GM12872 (cell line): ENCODE measurements at regions not wholly inside any gene's neighbourhood (a gene's known extent, or its start where the extent isn't known, plus 50 kb on each side); places are given as distances from the start of the nearest gene placed in this dataset.

Source experiments
- TF ChIP-seq, protein P1 (sequence below): IDR thresholded peaks from 3 replicates; pipeline ENCODE4 v1.5.1; 2011; ENCODE audit warnings: low read depth, mild to moderate bottlenecking, low read length, moderate library complexity; ENCODE audit not compliant: insufficient read depth

GRCh38 chr14:105993814-105994213 lies 467.4 kb downstream of the TMEM121 start:
- TF ChIP-seq, protein P1, sequence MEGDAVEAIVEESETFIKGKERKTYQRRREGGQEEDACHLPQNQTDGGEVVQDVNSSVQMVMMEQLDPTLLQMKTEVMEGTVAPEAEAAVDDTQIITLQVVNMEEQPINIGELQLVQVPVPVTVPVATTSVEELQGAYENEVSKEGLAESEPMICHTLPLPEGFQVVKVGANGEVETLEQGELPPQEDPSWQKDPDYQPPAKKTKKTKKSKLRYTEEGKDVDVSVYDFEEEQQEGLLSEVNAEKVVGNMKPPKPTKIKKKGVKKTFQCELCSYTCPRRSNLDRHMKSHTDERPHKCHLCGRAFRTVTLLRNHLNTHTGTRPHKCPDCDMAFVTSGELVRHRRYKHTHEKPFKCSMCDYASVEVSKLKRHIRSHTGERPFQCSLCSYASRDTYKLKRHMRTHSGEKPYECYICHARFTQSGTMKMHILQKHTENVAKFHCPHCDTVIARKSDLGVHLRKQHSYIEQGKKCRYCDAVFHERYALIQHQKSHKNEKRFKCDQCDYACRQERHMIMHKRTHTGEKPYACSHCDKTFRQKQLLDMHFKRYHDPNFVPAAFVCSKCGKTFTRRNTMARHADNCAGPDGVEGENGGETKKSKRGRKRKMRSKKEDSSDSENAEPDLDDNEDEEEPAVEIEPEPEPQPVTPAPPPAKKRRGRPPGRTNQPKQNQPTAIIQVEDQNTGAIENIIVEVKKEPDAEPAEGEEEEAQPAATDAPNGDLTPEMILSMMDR: no peak

GRCh38 chr14:105999361-106000028 lies 473.1 kb downstream of the TMEM121 start:
- TF ChIP-seq, protein P1: no peak

DNA sequence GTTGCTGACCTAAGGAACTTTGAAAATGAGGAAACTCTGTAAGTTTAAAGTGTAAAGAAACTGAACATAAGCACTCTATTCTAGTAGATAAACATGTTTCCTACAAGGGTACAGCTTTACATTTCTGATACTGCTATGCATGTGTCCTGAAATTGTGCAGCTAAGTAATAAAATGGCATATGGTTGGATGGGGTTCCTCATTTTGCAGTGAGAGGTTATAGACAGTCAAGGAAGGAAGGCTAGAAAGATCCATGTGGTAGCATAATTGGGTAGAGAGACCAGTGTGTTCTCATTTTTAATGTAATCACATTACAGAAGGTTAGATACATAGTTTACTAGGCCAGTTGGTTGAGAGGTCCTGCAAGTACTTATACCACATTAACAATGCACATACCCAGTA lies 477.0 kb downstream of the TMEM121 start:
- TF ChIP-seq, protein P1: no peak

DNA sequence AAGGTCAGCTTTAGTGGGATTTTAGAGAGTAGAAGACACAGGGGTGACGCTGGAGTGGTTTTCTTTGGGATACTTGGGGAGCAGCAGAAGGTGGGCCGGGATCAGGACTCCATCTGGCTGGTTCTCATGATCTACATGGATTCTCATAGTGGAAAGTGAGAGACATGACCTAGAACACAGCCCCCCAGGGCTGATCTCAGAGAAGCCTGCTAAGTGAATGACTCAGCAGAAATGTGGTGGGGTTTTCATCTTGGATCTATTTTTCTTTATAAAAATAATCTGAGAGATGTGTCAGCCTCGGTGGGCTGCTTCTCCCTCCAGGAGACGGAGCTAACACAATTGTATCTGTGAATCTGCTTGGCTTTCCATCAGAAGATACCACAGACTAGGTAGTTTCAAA lies 484.4 kb downstream of the TMEM121 start:
- TF ChIP-seq, protein P1: no peak

DNA sequence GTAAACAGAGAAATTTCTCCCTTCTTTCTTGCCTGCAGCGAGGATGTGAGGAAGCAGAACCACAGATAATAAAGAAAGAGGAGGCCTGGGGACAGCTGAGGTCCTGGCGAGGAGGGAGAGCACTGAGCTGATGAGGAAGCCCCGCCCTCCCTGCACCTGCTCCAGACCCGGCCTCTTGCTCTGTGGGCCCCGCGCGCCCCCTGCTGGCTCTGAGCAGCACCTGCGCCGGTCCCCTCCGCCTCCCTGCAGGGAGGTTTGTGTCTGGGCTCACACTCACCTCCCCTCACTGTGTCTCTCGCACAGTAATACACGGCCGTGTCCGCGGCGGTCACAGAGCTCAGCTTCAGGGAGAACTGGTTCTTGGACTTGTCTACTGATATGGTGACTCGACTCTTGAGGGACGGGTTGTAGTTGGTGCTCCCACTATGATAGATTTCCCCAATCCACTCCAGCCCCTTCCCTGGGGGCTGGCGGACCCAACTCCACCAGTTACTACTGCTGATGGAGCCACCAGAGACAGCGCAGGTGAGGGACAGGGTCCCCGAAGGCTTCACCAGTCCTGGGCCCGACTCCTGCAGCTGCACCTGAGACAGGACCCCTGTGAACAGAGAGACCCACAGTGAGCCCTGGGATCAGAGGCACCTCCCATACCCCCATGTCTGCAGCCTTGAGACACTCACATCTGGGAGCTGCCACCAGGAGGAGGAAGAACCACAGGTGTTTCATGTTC lies 485.4 kb downstream of the TMEM121 start:
- TF ChIP-seq, protein P1: peak; percentile 25; the same call in 1 of the 3 replicates

- TF ChIP-seq, protein P1: no peak
Observed at GRCh38 chr14:106013879-106014376, 487.5 kb downstream of the TMEM121 start.

DNA sequence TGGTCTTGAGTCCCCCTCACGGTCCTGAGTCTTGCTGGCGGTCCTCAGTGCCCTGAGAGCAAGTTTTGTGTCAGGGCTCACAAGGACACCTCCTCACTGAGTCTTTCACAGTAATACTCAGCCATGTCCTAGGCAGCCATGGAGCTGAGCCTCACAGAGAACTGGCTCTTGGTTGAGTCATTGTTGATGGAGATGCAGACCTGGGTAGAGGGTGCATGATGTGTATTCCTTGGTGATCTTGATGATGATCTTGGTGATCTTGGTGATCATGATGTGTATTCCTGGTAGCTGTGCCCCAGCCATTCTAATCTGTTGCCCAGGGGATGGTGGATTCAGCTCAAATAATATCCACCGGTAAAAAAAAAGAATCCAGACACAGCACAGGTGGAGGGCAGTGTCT lies 495.4 kb downstream of the TMEM121 start:
- TF ChIP-seq, protein P1: no peak
